ENCODE measurements at regions not wholly inside any gene's neighbourhood (a gene's known extent, or its start where the extent isn't known, plus 50 kb on each side); places are given as distances from the start of the nearest gene placed in this dataset.

DNA sequence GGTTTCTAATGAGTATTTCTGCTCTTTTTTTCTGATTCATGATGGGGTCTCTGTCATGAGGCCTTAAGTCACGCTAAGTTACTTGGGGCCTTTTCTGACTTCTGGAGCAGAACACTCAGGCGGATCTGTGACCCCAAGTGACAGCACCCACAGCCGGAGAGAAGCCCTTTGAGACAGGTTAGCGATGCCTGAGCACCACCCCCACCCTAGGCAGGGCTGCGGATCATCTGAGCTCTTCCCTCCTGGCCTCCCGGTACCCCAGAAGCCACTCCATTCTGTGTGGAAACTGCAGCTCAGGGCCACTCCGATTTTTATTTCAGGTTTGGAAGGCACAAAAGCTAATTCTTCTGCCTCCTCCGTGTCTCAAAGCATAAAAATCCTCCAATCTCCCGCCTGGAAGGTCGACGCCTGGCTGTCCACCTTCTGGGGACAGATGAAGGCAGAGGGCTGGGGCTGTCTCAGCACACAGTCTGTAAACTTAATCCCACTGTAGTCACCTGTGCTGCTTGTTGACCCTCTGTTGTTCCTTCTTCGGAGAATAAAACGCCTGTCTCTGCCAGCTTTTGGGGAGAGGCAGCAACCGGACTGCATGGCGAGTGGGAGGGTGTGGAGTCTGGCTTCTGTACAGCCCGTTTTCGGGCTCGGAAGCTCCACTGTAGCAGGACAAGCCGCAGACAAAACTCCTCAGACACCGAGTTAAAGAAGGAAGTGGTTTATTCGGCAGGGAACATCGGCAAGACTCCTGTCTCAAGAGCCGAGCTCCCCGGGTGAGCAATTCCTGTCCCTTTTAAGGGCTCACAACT lies 88.8 kb downstream of the SPRY4 start:
- TF ChIP-seq, protein P1, sequence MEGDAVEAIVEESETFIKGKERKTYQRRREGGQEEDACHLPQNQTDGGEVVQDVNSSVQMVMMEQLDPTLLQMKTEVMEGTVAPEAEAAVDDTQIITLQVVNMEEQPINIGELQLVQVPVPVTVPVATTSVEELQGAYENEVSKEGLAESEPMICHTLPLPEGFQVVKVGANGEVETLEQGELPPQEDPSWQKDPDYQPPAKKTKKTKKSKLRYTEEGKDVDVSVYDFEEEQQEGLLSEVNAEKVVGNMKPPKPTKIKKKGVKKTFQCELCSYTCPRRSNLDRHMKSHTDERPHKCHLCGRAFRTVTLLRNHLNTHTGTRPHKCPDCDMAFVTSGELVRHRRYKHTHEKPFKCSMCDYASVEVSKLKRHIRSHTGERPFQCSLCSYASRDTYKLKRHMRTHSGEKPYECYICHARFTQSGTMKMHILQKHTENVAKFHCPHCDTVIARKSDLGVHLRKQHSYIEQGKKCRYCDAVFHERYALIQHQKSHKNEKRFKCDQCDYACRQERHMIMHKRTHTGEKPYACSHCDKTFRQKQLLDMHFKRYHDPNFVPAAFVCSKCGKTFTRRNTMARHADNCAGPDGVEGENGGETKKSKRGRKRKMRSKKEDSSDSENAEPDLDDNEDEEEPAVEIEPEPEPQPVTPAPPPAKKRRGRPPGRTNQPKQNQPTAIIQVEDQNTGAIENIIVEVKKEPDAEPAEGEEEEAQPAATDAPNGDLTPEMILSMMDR (IDR thresholded peaks at IDR 0.05) = no peak
- TF ChIP-seq POLR2A (IDR thresholded peaks at IDR 0.05) (no peak), EP300 (IDR thresholded peaks at IDR 0.05) (no peak), POLR2AphosphoS5 (IDR thresholded peaks at IDR 0.05) (no peak)

Measured in stomach (tissue), 4 donors.